ENCODE measurements at regions not wholly inside any gene's neighbourhood (a gene's known extent, or its start where the extent isn't known, plus 50 kb on each side); places are given as distances from the start of the nearest gene placed in this dataset.

DNA sequence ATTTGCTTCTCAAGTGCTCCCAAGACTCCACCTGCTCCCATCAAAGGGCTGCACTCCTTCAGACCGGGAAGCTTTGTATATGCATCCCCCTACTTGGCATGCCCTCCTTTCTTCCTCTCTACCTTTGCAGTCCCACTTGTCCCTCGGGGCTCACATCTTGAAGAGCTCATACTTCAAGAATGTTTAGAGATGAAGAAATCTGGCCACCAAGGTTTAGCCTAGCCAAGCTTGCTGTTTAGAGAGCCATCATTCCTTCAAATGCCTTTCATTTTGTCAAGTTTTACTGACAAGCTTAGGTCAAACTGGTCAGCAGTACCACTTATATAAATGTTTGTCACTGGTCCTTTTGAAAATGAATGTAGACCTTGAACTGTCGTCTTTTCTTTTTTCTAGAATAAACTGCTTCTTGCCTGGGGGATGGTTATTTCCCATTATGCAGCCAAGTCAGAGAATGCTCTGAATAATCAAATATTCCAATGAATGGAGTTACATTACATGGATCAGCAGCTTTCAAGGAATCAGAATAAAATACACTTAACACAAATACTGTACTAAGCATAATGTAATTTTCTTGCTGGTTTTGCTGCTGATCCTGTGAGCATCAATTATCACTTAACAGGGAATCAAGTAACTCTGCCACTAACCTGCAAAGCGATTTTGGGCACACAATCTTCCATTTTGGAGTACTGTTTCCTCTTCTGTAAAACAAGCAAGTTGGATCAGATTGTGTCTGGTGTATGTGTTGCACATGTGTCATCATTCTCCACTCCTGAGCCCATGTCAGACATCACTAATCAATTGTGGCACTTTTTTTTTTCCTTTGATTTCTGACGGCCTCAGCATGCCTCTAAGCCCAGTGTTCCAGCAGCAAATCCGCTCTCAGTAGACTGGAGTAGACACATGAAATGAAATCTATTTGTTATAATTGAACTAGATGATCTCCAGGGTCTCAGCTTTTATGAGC, 357.9 kb downstream of the PTEN start:
- no peak overlapping the region for H3K27ac ChIP-seq
- TF ChIP-seq, protein P1, sequence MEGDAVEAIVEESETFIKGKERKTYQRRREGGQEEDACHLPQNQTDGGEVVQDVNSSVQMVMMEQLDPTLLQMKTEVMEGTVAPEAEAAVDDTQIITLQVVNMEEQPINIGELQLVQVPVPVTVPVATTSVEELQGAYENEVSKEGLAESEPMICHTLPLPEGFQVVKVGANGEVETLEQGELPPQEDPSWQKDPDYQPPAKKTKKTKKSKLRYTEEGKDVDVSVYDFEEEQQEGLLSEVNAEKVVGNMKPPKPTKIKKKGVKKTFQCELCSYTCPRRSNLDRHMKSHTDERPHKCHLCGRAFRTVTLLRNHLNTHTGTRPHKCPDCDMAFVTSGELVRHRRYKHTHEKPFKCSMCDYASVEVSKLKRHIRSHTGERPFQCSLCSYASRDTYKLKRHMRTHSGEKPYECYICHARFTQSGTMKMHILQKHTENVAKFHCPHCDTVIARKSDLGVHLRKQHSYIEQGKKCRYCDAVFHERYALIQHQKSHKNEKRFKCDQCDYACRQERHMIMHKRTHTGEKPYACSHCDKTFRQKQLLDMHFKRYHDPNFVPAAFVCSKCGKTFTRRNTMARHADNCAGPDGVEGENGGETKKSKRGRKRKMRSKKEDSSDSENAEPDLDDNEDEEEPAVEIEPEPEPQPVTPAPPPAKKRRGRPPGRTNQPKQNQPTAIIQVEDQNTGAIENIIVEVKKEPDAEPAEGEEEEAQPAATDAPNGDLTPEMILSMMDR (conservative IDR thresholded peaks at IDR 0.05; ENCODE audit: low read depth, low read length) = no peak
- H3K4me3 ChIP-seq (IDR thresholded peaks at IDR 0.05; ENCODE audit: insufficient read depth, low read depth, low read length) = no peak overlapping the region
- no peaks in the 10 kb centered on the region for H3K79me2 ChIP-seq (ENCODE audit: insufficient read depth, low read depth)
- H4K20me1 ChIP-seq (ENCODE audit: insufficient read depth) = no peaks in the 10 kb centered on the region
- H3K4me2 ChIP-seq = no peak overlapping the region
- H3K36me3 ChIP-seq (ENCODE audit: insufficient read depth) = no peaks in the 10 kb centered on the region
- no peak overlapping the region for H2AFZ ChIP-seq (ENCODE audit: low read depth)
- H3K4me1 ChIP-seq (ENCODE audit: low read depth, poor library complexity, severe bottlenecking) = no peaks in the 10 kb centered on the region
- H3K9ac ChIP-seq = no peak overlapping the region
- H3K27me3 ChIP-seq (ENCODE audit: insufficient read depth, low read depth) = no peaks in the 10 kb centered on the region

DNA sequence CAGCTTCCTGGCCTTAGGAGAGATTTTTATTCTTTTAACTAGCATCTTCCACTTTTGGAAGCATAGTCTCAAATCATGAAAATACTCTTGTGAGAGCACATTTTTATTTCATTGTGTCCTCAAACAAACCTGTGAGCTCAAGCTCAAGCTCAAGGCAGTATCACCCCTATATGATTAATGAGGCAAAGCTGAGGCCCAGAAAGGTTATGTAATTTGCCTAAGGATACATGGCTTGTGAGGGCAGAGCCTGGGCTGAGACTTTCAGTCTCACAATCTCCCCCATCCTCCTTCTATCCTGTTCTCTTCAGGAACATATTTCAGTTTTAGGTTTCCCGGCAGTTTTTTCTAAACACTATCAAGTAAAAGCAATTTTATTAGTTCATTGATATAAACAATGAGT, 359.5 kb downstream of the PTEN start:
- peaks cover 3% of the 10 kb centered on the region for H3K4me1 ChIP-seq (ENCODE audit: low read depth, poor library complexity, severe bottlenecking)
- no peak overlapping the region for H3K4me2 ChIP-seq
- no peak overlapping the region for H2AFZ ChIP-seq (ENCODE audit: low read depth)
- TF ChIP-seq, protein P1 (conservative IDR thresholded peaks at IDR 0.05; ENCODE audit: low read depth, low read length) = no peak
- no peaks in the 10 kb centered on the region for H3K36me3 ChIP-seq (ENCODE audit: insufficient read depth)
- H3K79me2 ChIP-seq (ENCODE audit: insufficient read depth, low read depth) = no peaks in the 10 kb centered on the region
- H3K27me3 ChIP-seq (ENCODE audit: insufficient read depth, low read depth) = no peaks in the 10 kb centered on the region
- H3K27ac ChIP-seq = no peak overlapping the region
- H3K4me3 ChIP-seq (IDR thresholded peaks at IDR 0.05; ENCODE audit: insufficient read depth, low read depth, low read length) = no peak overlapping the region
- H4K20me1 ChIP-seq (ENCODE audit: insufficient read depth) = no peaks in the 10 kb centered on the region
- H3K9ac ChIP-seq = no peak overlapping the region
